HEK293 (cell line): ENCODE measurements at regions not wholly inside any gene's neighbourhood (a gene's known extent, or its start where the extent isn't known, plus 50 kb on each side); places are given as distances from the start of the nearest gene placed in this dataset.

Experiments
- CTCF ChIA-PET: fragments of 350-600 bp; formaldehyde crosslinking; extraction: SDS; loops from one replicate; lab custom pipeline; 2021; ENCODE audit warnings: antibody characterized with exemption; lab: Yijun Ruan, JAX
- POLR2A ChIA-PET: fragments of 300-600 bp; formaldehyde crosslinking; extraction: SDS; loops from one replicate; lab custom pipeline; 2020; ENCODE audit warnings: antibody characterized with exemption, inconsistent platforms; lab: Yijun Ruan, JAX
- H3K27ac ChIP-seq: fragments of 200-500 bp; sonication (Bioruptor generic); 2 replicates; pipeline ENCODE4 v1.5.1; 2014; ENCODE audit warnings: low read depth, low read length, control low read depth, inconsistent platforms; ENCODE audit errors: extremely low read depth
- H3K36me3 ChIP-seq, 2 experiments: fragments of 200-500 bp in 1 of 2; sonication (Bioruptor generic) in 1 of 2; 1 replicate in 1 of 2; 2 replicates in 1 of 2; pipeline ENCODE4 v1.5.1; 2014 to 2017; ENCODE audit warnings: inconsistent platforms in 2 of 2, low read length in 2 of 2; ENCODE audit not compliant: control insufficient read depth in 2 of 2, insufficient read depth in 1 of 2
- H3K4me1 ChIP-seq: fragments of 200-500 bp; sonication (Bioruptor generic); 2 replicates; pipeline ENCODE4 v1.5.1; 2014; ENCODE audit warnings: mild to moderate bottlenecking, low read length, inconsistent platforms; ENCODE audit not compliant: control insufficient read depth, insufficient read depth
- H3K4me3 ChIP-seq: 2 replicates; pipeline ENCODE4 v1.5.1; 2011; ENCODE audit warnings: low read depth, mild to moderate bottlenecking, control low read depth, low read length, moderate library complexity
- H3K9me3 ChIP-seq: fragments of 200-500 bp; sonication (Bioruptor generic); 2 replicates; pipeline ENCODE4 v1.5.1; 2014; ENCODE audit warnings: low read depth, low read length, inconsistent platforms; ENCODE audit not compliant: control insufficient read depth, insufficient read depth
- GLIS1 ChIP-seq: fragments of 450-650 bp; formaldehyde crosslinking; IDR thresholded peaks from 2 replicates; pipeline ENCODE4 v1.5.1; 2016; ENCODE audit warnings: missing biosample characterization, missing genetic modification characterization
- GLIS2 ChIP-seq: fragments of 450-650 bp; formaldehyde crosslinking; IDR thresholded peaks from 2 replicates; pipeline ENCODE4 v1.5.1; 2016; ENCODE audit warnings: missing biosample characterization, missing genetic modification characterization
- KLF9 ChIP-seq: fragments of 450-650 bp; formaldehyde crosslinking; IDR thresholded peaks from 2 replicates; pipeline ENCODE4 v1.5.1; 2016; ENCODE audit warnings: missing biosample characterization, missing genetic modification characterization, low read depth
- REPIN1 ChIP-seq: fragments of 450-650 bp; formaldehyde crosslinking; IDR thresholded peaks from 2 replicates; pipeline ENCODE4 v1.5.1; 2017; ENCODE audit warnings: missing biosample characterization, missing genetic modification characterization, low read depth
- ZFHX2 ChIP-seq: fragments of 450-650 bp; formaldehyde crosslinking; conservative IDR thresholded peaks from 2 replicates; pipeline ENCODE4 v1.5.1; 2016; ENCODE audit warnings: missing biosample characterization, missing genetic modification characterization
- ZFP69B ChIP-seq: fragments of 450-650 bp; formaldehyde crosslinking; IDR thresholded peaks from 2 replicates; pipeline ENCODE4 v1.5.1; 2016; ENCODE audit warnings: missing biosample characterization, missing genetic modification characterization
- ZNF112 ChIP-seq: fragments of 450-650 bp; formaldehyde crosslinking; IDR thresholded peaks from 2 replicates; pipeline ENCODE4 v1.5.0; 2017; ENCODE audit warnings: missing biosample characterization, missing genetic modification characterization
- ZNF239 ChIP-seq: fragments of 450-650 bp; formaldehyde crosslinking; IDR thresholded peaks from 2 replicates; pipeline ENCODE4 v1.5.1; 2016; ENCODE audit warnings: missing biosample characterization, missing genetic modification characterization
- ZNF292 ChIP-seq: fragments of 450-650 bp; formaldehyde crosslinking; IDR thresholded peaks from 2 replicates; pipeline ENCODE4 v1.5.1; 2016; ENCODE audit warnings: low read depth, missing biosample characterization, missing genetic modification characterization, borderline replicate concordance
- ZNF654 ChIP-seq: fragments of 450-650 bp; formaldehyde crosslinking; IDR thresholded peaks from 2 replicates; pipeline ENCODE4 v1.5.1; 2016; ENCODE audit warnings: low read depth, missing biosample characterization, missing genetic modification characterization
- TF ChIP-seq, protein P1 (sequence below): fragments of 450-650 bp; formaldehyde crosslinking; IDR thresholded peaks from 2 replicates; pipeline ENCODE4 v1.5.1; 2016; ENCODE audit warnings: missing biosample characterization, missing genetic modification characterization, low read depth
- TF ChIP-seq, protein P2 (sequence below): fragments of 450-650 bp; formaldehyde crosslinking; IDR thresholded peaks from 2 replicates; pipeline ENCODE4 v1.5.1; 2016; ENCODE audit warnings: missing biosample characterization, missing genetic modification characterization
- TF ChIP-seq, protein P3 (sequence below): fragments of 450-650 bp; formaldehyde crosslinking; IDR thresholded peaks from 2 replicates; pipeline ENCODE4 v1.5.1; 2016; ENCODE audit warnings: missing biosample characterization, missing genetic modification characterization
- TF ChIP-seq, protein P4 (sequence below): sonication (generic); formaldehyde crosslinking; IDR thresholded peaks from 2 replicates; pipeline ENCODE4 v1.8.1; 2022; ENCODE audit warnings: mild to moderate bottlenecking, moderate library complexity, missing genetic modification reagents
- TF ChIP-seq, protein P5 (sequence below): fragments of 450-650 bp; formaldehyde crosslinking; IDR thresholded peaks from 2 replicates; pipeline ENCODE4 v1.5.1; 2016; ENCODE audit warnings: missing biosample characterization, missing genetic modification characterization
- TF ChIP-seq, protein P6 (sequence below): fragments of 450-650 bp; formaldehyde crosslinking; IDR thresholded peaks from 2 replicates; pipeline ENCODE4 v1.5.1; 2016; ENCODE audit warnings: missing biosample characterization, missing genetic modification characterization

DNA sequence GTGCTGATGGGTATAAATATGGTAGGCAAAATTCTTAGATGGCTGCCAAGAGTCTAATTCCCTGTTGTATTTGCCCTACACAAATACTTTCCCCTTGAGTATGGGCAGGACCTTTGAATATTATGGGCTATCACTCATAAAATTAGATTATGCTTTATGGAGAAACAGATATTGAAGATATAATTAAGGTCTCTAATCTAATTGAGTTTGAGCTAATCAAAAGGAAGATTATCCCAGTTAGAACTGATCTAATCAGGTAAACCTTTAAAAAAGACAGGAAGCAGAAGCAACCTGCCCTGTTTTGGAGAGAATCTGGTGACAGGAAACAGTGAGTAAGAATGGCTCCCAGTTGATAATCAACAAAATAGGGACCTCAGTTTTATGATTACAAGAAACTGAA lies 609.0 kb upstream of the PRMT6 start:
- Histone ChIP-seq H3K4me1 (no peaks in the 10 kb centered on the region), H3K27ac (no peak overlapping the region)
- ChIA-PET POLR2A (no interaction called here), CTCF (interaction anchor here (0.6 kb wide), 1 partner anchor 30 kb away, joined by 3 read pairs; no protein-coding TSS in a partner anchor)
- TF ChIP-seq, protein P1, sequence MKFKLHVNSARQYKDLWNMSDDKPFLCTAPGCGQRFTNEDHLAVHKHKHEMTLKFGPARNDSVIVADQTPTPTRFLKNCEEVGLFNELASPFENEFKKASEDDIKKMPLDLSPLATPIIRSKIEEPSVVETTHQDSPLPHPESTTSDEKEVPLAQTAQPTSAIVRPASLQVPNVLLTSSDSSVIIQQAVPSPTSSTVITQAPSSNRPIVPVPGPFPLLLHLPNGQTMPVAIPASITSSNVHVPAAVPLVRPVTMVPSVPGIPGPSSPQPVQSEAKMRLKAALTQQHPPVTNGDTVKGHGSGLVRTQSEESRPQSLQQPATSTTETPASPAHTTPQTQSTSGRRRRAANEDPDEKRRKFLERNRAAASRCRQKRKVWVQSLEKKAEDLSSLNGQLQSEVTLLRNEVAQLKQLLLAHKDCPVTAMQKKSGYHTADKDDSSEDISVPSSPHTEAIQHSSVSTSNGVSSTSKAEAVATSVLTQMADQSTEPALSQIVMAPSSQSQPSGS (tag by site-specific recombination) = no peak
- TF ChIP-seq, protein P2, sequence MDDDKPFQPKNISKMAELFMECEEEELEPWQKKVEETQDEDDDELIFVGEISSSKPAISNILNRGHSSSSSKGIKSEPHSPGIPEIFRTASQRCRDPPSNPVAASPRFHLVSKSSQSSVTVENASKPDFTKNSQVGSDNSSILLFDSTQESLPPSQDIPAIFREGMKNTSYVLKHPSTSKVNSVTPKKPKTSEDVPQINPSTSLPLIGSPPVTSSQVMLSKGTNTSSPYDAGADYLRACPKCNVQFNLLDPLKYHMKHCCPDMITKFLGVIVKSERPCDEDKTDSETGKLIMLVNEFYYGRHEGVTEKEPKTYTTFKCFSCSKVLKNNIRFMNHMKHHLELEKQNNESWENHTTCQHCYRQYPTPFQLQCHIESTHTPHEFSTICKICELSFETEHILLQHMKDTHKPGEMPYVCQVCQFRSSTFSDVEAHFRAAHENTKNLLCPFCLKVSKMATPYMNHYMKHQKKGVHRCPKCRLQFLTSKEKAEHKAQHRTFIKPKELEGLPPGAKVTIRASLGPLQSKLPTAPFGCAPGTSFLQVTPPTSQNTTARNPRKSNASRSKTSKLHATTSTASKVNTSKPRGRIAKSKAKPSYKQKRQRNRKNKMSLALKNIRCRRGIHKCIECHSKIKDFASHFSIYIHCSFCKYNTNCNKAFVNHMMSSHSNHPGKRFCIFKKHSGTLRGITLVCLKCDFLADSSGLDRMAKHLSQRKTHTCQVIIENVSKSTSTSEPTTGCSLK (tag by site-specific recombination) = no peak
- TF ChIP-seq REPIN1 (tag by site-specific recombination) = no peak
- TF ChIP-seq, all 188 proteins: peak for 0
- Histone ChIP-seq H3K36me3 (no peaks in the 10 kb centered on the region), H3K4me3 (no peak overlapping the region), H3K9me3 (no peaks in the 10 kb centered on the region)

DNA sequence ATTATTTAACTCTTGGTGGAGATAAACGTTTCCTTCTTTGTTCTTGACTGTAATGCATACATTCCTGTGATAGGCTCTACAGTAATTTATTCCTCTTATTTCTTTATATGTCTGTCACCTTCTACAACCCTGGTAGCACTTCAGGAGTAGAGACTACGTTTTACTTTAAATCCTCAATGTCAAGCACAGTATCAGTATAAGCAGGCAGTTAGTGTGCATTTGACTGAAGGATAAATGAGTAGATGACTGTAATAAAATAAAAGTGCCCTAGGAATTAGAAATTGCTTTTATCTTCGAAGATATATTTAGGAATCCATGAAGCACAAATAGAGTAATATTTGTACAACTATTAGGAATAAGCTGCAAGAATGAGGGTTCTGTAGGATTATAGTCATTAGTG lies 599.6 kb upstream of the PRMT6 start:
- H3K4me1 ChIP-seq = no peaks in the 10 kb centered on the region
- CTCF ChIA-PET = no interaction called here
- H3K9me3 ChIP-seq = no peaks in the 10 kb centered on the region
- no peak overlapping the region for H3K27ac ChIP-seq
- POLR2A ChIA-PET = no interaction called here
- no peaks in the 10 kb centered on the region for H3K36me3 ChIP-seq
- H3K4me3 ChIP-seq = no peak overlapping the region
- TF ChIP-seq ZNF239 (tag by site-specific recombination) (no peak), GLIS1 (tag by site-specific recombination) (no peak), ZFHX2 (tag by site-specific recombination) (no peak), GLIS2 (tag by site-specific recombination) (no peak), ZNF654 (tag by site-specific recombination) (no peak), ZNF292 (tag by site-specific recombination) (no peak), KLF9 (no peak), ZNF112 (tag by site-specific recombination) (no peak), ZFP69B (tag by site-specific recombination) (no peak)
- TF ChIP-seq, protein P1 (tag by site-specific recombination) = no peak
- TF ChIP-seq, protein P3, sequence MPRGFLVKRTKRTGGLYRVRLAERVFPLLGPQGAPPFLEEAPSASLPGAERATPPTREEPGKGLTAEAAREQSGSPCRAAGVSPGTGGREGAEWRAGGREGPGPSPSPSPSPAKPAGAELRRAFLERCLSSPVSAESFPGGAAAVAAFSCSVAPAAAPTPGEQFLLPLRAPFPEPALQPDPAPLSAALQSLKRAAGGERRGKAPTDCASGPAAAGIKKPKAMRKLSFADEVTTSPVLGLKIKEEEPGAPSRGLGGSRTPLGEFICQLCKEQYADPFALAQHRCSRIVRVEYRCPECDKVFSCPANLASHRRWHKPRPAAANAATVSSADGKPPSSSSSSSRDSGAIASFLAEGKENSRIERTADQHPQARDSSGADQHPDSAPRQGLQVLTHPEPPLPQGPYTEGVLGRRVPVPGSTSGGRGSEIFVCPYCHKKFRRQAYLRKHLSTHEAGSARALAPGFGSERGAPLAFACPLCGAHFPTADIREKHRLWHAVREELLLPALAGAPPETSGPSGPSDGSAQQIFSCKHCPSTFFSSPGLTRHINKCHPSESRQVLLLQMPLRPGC = no peak
- TF ChIP-seq, protein P4, sequence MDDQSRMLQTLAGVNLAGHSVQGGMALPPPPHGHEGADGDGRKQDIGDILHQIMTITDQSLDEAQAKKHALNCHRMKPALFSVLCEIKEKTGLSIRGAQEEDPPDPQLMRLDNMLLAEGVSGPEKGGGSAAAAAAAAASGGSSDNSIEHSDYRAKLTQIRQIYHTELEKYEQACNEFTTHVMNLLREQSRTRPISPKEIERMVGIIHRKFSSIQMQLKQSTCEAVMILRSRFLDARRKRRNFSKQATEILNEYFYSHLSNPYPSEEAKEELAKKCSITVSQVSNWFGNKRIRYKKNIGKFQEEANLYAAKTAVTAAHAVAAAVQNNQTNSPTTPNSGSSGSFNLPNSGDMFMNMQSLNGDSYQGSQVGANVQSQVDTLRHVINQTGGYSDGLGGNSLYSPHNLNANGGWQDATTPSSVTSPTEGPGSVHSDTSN = no peak
- TF ChIP-seq, protein P5, sequence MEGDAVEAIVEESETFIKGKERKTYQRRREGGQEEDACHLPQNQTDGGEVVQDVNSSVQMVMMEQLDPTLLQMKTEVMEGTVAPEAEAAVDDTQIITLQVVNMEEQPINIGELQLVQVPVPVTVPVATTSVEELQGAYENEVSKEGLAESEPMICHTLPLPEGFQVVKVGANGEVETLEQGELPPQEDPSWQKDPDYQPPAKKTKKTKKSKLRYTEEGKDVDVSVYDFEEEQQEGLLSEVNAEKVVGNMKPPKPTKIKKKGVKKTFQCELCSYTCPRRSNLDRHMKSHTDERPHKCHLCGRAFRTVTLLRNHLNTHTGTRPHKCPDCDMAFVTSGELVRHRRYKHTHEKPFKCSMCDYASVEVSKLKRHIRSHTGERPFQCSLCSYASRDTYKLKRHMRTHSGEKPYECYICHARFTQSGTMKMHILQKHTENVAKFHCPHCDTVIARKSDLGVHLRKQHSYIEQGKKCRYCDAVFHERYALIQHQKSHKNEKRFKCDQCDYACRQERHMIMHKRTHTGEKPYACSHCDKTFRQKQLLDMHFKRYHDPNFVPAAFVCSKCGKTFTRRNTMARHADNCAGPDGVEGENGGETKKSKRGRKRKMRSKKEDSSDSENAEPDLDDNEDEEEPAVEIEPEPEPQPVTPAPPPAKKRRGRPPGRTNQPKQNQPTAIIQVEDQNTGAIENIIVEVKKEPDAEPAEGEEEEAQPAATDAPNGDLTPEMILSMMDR (tag by site-specific recombination) = no peak
- TF ChIP-seq, protein P6, sequence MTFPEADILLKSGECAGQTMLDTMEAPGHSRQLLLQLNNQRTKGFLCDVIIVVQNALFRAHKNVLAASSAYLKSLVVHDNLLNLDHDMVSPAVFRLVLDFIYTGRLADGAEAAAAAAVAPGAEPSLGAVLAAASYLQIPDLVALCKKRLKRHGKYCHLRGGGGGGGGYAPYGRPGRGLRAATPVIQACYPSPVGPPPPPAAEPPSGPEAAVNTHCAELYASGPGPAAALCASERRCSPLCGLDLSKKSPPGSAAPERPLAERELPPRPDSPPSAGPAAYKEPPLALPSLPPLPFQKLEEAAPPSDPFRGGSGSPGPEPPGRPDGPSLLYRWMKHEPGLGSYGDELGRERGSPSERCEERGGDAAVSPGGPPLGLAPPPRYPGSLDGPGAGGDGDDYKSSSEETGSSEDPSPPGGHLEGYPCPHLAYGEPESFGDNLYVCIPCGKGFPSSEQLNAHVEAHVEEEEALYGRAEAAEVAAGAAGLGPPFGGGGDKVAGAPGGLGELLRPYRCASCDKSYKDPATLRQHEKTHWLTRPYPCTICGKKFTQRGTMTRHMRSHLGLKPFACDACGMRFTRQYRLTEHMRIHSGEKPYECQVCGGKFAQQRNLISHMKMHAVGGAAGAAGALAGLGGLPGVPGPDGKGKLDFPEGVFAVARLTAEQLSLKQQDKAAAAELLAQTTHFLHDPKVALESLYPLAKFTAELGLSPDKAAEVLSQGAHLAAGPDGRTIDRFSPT = no peak
